ENCODE measurements at regions not wholly inside any gene's neighbourhood (a gene's known extent, or its start where the extent isn't known, plus 50 kb on each side); places are given as distances from the start of the nearest gene placed in this dataset.
A peak's percentile ranks its signal among the peaks of the same experiment; 100 is the strongest.

- no peak for DNase-seq
Measured at GRCh38 chrX:71000139-71000538, 68.0 kb downstream of the SNX12 start.

- peak in 1 of 2 experiments; percentile 18 for DNase-seq
Measured at GRCh38 chrX:70998411-70999027, 67.6 kb upstream of the SLC7A3 start.

- no peak for DNase-seq
Measured at GRCh38 chrX:70995338-70995737, 64.4 kb upstream of the SLC7A3 start.

DNA sequence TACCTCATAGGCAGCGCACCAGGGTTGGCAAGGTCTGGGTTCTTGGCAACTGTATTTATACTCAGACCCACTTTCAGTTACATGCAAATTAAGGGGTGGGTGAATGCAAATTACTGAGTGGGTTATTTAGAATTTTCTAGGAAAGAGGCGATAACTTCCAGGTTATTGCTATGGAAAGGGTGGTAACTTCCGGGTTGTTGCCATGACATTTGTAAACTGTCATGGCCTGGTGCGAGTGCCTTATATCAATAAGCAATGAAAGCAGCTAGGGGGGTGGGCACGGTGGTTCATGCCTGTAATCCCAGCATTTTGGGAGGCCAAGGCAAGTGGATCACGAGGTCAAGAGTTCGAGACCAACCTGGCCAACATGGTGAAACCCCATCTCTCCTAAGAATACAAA, 57.5 kb upstream of the SLC7A3 start:
- no peak for DNase-seq
